GM12878 (cell line): ENCODE measurements at regions not wholly inside any gene's neighbourhood (a gene's known extent, or its start where the extent isn't known, plus 50 kb on each side); places are given as distances from the start of the nearest gene placed in this dataset.

ENCODE experiments used
- ATAC-seq: fragments of 200-7000 bp; cut with Tn5 transposase; 3 replicates; pipeline ENCODE4 v1.9.1; 2020; ENCODE audit warnings: mild to moderate bottlenecking, moderate library complexity
- BruUV-seq: library from RNA; stranded (reverse); fragments of 400-500 nt; replicated peaks from 2 replicates; lab custom pipeline; 2021; lab: Mats Ljungman, UMichigan
- CTCF ChIA-PET: fragments of 300-600 bp; sonication (Branson Sonifier 250); formaldehyde crosslinking; extraction: SDS; loops from one replicate; lab custom pipeline; 2021; ENCODE audit warnings: inconsistent platforms; lab: Yijun Ruan, JAX
- POLR2A ChIA-PET: fragments of 350-600 bp; formaldehyde crosslinking; extraction: SDS; loops from one replicate; lab custom pipeline; 2021; ENCODE audit warnings: inconsistent platforms; lab: Charles Lee
- RAD21 ChIA-PET: fragments of 300-600 bp; sonication (Branson Sonifier 250); formaldehyde crosslinking; loops from one replicate; lab custom pipeline; 2023; ENCODE audit warnings: antibody characterized with exemption; ENCODE audit not compliant: unreplicated experiment; lab: Charles Lee
- SMC1A ChIA-PET: fragments of 300-600 bp; sonication (Branson Sonifier 250); formaldehyde crosslinking; loops from one replicate; lab custom pipeline; 2023; ENCODE audit not compliant: unreplicated experiment, uncharacterized antibody; lab: Charles Lee
- DNase-seq: peaks from one replicate; pipeline ENCODE4 v3.0.0-alpha.2; 2011; ENCODE audit warnings: low read depth, low spot score
- FAIRE-seq: peaks from 3 replicates; lab custom pipeline; 2011; peaks lifted over from hg19 to GRCh38; lab: Jason Lieb, UNC
- H2AFZ ChIP-seq: 2 replicates; pipeline ENCODE4 v1.6.0; 2011; ENCODE audit warnings: low read depth, low read length, control low read depth; ENCODE audit not compliant: control insufficient read depth
- H3K27ac ChIP-seq: 2 replicates; pipeline ENCODE4 v1.5.1; 2011; ENCODE audit warnings: control low read depth; ENCODE audit not compliant: control insufficient read depth, insufficient read depth
- H3K27me3 ChIP-seq, 2 experiments: replicated peaks in 1 of 2; 2 replicates each; pipeline versions ENCODE4 v1.6.0 to v1.6.1; 2011; ENCODE audit warnings: low read length in 1 of 2; ENCODE audit not compliant: control insufficient read depth in 2 of 2, insufficient read depth in 2 of 2
- H3K36me3 ChIP-seq, 2 experiments: 2 replicates each; pipeline ENCODE4 v1.5.1; 2011; ENCODE audit warnings: low read length in 1 of 2; ENCODE audit not compliant: control insufficient read depth in 2 of 2, insufficient read depth in 2 of 2
- H3K4me1 ChIP-seq: 2 replicates; pipeline ENCODE4 v1.6.1; 2011; ENCODE audit warnings: mild to moderate bottlenecking, low read length, moderate library complexity, mixed read lengths; ENCODE audit not compliant: control insufficient read depth, insufficient read depth
- H3K4me2 ChIP-seq: 2 replicates; pipeline ENCODE4 v1.6.0; 2011; ENCODE audit warnings: control low read depth; ENCODE audit not compliant: control insufficient read depth, insufficient read depth
- H3K4me3 ChIP-seq: fragments of 200-600 bp; sonication (generic); 2 replicates; pipeline ENCODE4 v1.5.1; 2016
- H3K79me2 ChIP-seq: 2 replicates; pipeline ENCODE4 v1.6.0; 2011; ENCODE audit warnings: low read length; ENCODE audit not compliant: control insufficient read depth, insufficient read depth
- H3K9ac ChIP-seq: 2 replicates; pipeline ENCODE4 v1.8.0; 2011; ENCODE audit warnings: low read length, control low read depth, mixed read lengths; ENCODE audit not compliant: control insufficient read depth, insufficient read depth
- H3K9me3 ChIP-seq: replicated peaks from 3 replicates; pipeline ENCODE4 v1.5.1; 2011; ENCODE audit warnings: mild to moderate bottlenecking, low read length; ENCODE audit not compliant: control insufficient read depth, insufficient read depth
- H4K20me1 ChIP-seq: 2 replicates; pipeline ENCODE4 v1.6.0; 2011; ENCODE audit not compliant: control insufficient read depth, insufficient read depth
- CBFB ChIP-seq: IDR thresholded peaks from 2 replicates; pipeline ENCODE4 v1.6.1; 2016; ENCODE audit warnings: antibody characterized with exemption, low read depth
- CHD1 ChIP-seq: IDR thresholded peaks from 2 replicates; pipeline ENCODE4 v1.6.1; 2012; ENCODE audit warnings: low read depth, low read length, improper control_type of control experiment
- MXI1 ChIP-seq: fragments of 150-350 bp; IDR thresholded peaks from 2 replicates; pipeline ENCODE4 v1.6.1; 2011; ENCODE audit warnings: low read depth, mild to moderate bottlenecking, inconsistent platforms, low read length, improper control_type of control experiment
- NFYB ChIP-seq: IDR thresholded peaks from 2 replicates; pipeline ENCODE4 v1.6.1; 2011; ENCODE audit warnings: low read depth, mild to moderate bottlenecking, low read length, improper control_type of control experiment, moderate library complexity; ENCODE audit not compliant: insufficient read depth
- NR2F1 ChIP-seq: fragments of 450-650 bp; conservative IDR thresholded peaks from 2 replicates; pipeline ENCODE4 v1.6.1; 2017; ENCODE audit warnings: mild to moderate bottlenecking
- NRF1 ChIP-seq: conservative IDR thresholded peaks from 2 replicates; pipeline ENCODE4 v1.6.1; 2011; ENCODE audit warnings: mild to moderate bottlenecking, low read depth, low read length, improper control_type of control experiment
- RB1 ChIP-seq: fragments of 450-650 bp; formaldehyde crosslinking; IDR thresholded peaks from 2 replicates; pipeline ENCODE4 v1.6.1; 2017; ENCODE audit warnings: mild to moderate bottlenecking, borderline replicate concordance
- RELA ChIP-seq: fragments of 450-650 bp; IDR thresholded peaks from 2 replicates; pipeline ENCODE4 v1.8.0; 2014; ENCODE audit warnings: borderline replicate concordance; ENCODE audit not compliant: partially characterized antibody
- SUZ12 ChIP-seq: fragments of 200-600 bp; sonication (generic); IDR thresholded peaks from one replicate; pipeline ENCODE4 v1.6.1; 2018; ENCODE audit warnings: antibody characterized with exemption, mild to moderate bottlenecking; ENCODE audit not compliant: unreplicated experiment
- TAF1 ChIP-seq: IDR thresholded peaks from 2 replicates; pipeline ENCODE4 v1.6.1; 2011; ENCODE audit warnings: mild to moderate bottlenecking, low read depth, low read length, borderline replicate concordance
- TCF7 ChIP-seq: IDR thresholded peaks from 2 replicates; pipeline ENCODE4 v1.6.1; 2014; ENCODE audit warnings: antibody characterized with exemption, borderline replicate concordance
- ZZZ3 ChIP-seq: IDR thresholded peaks from 2 replicates; pipeline ENCODE4 v1.6.1; 2011; ENCODE audit warnings: low read depth; ENCODE audit not compliant: control insufficient read depth, insufficient read length
- WGBS: methylation state at CpG from one replicate; pipeline ENCODE4 v1.1.6; 2016; ENCODE audit warnings: low lambda C conversion rate; ENCODE audit not compliant: insufficient replicate concordance, insufficient coverage; ENCODE audit errors: missing lambda C conversion rate; 5-methylcytosine and 5-hydroxymethylcytosine counted together
- in situ Hi-C: fragments of 300-500 bp; cut with MboI; formaldehyde crosslinking; loops from 9 replicates; pipeline ENCODE4 v1.14.3; 2018; ENCODE audit warnings: mixed read lengths
- intact Hi-C: fragments of 100-400 bp; cut with micrococcal nuclease; formaldehyde crosslinking; loops from one replicate; pipeline ENCODE4 v1.14.2; 2022; ENCODE audit not compliant: unreplicated experiment
- TF ChIP-seq, protein P1 (sequence below): IDR thresholded peaks from 2 replicates; pipeline ENCODE4 v1.6.1; 2012; ENCODE audit warnings: low read depth, low read length, improper control_type of control experiment
- TF ChIP-seq, protein P2 (sequence below): fragments of 450-650 bp; IDR thresholded peaks from 2 replicates; pipeline ENCODE4 v1.6.1; 2017; ENCODE audit warnings: mild to moderate bottlenecking, moderate library complexity

DNA sequence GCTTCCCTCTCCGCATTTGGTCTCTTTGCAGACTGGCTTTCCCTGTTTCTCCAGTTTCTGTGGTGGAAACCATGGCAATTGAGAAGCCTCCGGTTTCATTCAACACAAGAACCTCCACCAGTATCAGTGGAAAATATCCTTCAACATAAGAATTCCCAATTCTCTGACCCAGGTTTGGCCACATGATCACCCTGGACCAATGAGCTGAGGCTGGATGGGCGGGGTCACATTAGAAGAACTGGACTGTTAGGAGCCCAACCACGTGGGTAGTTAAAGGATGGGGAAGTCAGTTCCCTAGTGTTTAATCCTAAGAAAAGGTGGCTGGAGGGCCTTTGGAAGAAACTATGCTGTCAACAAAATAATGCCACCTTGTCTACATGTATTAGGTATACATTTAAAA lies 336.3 kb downstream of the DMRT2 start:
- CTCF ChIA-PET = interaction anchor here (1.0 to 1.6 kb wide), 3 partner anchors 10 to 51 kb away, joined by 3 to 6 read pairs (median 4); no protein-coding TSS in a partner anchor
- no peaks in the 10 kb centered on the region for H3K79me2 ChIP-seq
- H3K9ac ChIP-seq = no peak overlapping the region
- H3K4me3 ChIP-seq = no peak overlapping the region
- no peak overlapping the region for H3K4me2 ChIP-seq
- no peak for FAIRE-seq
- no peaks in the 10 kb centered on the region for H3K9me3 ChIP-seq
- no peak for TF ChIP-seq TAF1
- TF ChIP-seq NFYB = peak; percentile 65
- TF ChIP-seq ZZZ3 = no peak
- ATAC-seq = no peak
- in situ Hi-C loops (no loop called here), intact Hi-C loops (no loop called here)
- DNase-seq = no peak
- no peak overlapping the region for H3K27ac ChIP-seq
- WGBS = 24% methylated on average over 4 of the region's 4 CpGs
- POLR2A ChIA-PET = no interaction called here
- no peaks in the 10 kb centered on the region for H4K20me1 ChIP-seq
- no TSS peak for BruUV-seq
- H2AFZ ChIP-seq = no peak overlapping the region
- no peaks in the 10 kb centered on the region for H3K36me3 ChIP-seq
- no peaks in the 10 kb centered on the region for H3K4me1 ChIP-seq
- H3K27me3 ChIP-seq = no peaks in the 10 kb centered on the region
- RAD21 ChIA-PET = no interaction called here
- SMC1A ChIA-PET = interaction anchor here (1.1 to 1.3 kb wide), 2 partner anchors 14 to 310 kb away, joined by 3 to 4 read pairs; no protein-coding TSS in a partner anchor

DNA sequence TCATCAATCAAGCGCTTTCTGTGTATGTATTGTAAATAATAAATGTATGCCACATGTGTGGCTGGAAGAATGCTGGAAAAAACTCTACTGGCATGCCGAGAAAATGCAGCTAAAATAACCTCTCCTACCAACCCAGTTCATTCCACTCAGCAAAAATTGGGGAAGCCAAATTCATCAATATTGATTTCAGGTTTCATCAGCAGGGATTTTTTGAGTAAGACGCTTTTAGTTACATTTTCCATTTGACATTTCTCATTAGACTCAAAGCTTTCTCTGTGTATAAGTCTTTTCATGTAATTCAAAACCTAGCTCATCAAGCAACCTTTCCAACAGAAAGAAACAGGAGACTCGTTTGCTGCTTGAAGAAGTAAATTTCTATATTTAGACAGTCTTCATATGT lies 338.1 kb downstream of the DMRT2 start:
- ChIA-PET CTCF (no interaction called here), POLR2A (no interaction called here), RAD21 (interaction anchor here (0.8 kb wide), 1 partner anchor 118 kb away, joined by 3 read pairs; no protein-coding TSS in a partner anchor), SMC1A (interaction anchor here (0.6 to 2.0 kb wide), 4 partner anchors 9 to 553 kb away, joined by 3 to 7 read pairs (median 4); no protein-coding TSS in a partner anchor)
- H4K20me1 ChIP-seq = no peaks in the 10 kb centered on the region
- no peaks in the 10 kb centered on the region for H3K4me1 ChIP-seq
- BruUV-seq = no TSS peak
- DNase-seq (no peak), ATAC-seq (no peak), FAIRE-seq (no peak)
- H3K9me3 ChIP-seq = no peaks in the 10 kb centered on the region
- intact Hi-C loops = no loop called here
- H3K36me3 ChIP-seq = no peaks in the 10 kb centered on the region
- H3K4me2 ChIP-seq = no peak overlapping the region
- H3K27ac ChIP-seq = no peak overlapping the region
- H2AFZ ChIP-seq = no peak overlapping the region
- WGBS = 1% methylated on average over 4 of the region's 4 CpGs
- no peak overlapping the region for H3K4me3 ChIP-seq
- in situ Hi-C loops = no loop called here
- no peaks in the 10 kb centered on the region for H3K27me3 ChIP-seq
- no peaks in the 10 kb centered on the region for H3K79me2 ChIP-seq
- no peak overlapping the region for H3K9ac ChIP-seq
- TF ChIP-seq MXI1 = no peak
- TF ChIP-seq NRF1 = no peak
- TF ChIP-seq, protein P1, sequence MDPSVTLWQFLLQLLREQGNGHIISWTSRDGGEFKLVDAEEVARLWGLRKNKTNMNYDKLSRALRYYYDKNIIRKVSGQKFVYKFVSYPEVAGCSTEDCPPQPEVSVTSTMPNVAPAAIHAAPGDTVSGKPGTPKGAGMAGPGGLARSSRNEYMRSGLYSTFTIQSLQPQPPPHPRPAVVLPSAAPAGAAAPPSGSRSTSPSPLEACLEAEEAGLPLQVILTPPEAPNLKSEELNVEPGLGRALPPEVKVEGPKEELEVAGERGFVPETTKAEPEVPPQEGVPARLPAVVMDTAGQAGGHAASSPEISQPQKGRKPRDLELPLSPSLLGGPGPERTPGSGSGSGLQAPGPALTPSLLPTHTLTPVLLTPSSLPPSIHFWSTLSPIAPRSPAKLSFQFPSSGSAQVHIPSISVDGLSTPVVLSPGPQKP = no peak
- TF ChIP-seq RB1 = no peak
- TF ChIP-seq TCF7 = no peak
- no peak for TF ChIP-seq NR2F1
- no peak for TF ChIP-seq CHD1
- no peak for TF ChIP-seq SUZ12
- TF ChIP-seq RELA = no peak
- TF ChIP-seq, protein P2, sequence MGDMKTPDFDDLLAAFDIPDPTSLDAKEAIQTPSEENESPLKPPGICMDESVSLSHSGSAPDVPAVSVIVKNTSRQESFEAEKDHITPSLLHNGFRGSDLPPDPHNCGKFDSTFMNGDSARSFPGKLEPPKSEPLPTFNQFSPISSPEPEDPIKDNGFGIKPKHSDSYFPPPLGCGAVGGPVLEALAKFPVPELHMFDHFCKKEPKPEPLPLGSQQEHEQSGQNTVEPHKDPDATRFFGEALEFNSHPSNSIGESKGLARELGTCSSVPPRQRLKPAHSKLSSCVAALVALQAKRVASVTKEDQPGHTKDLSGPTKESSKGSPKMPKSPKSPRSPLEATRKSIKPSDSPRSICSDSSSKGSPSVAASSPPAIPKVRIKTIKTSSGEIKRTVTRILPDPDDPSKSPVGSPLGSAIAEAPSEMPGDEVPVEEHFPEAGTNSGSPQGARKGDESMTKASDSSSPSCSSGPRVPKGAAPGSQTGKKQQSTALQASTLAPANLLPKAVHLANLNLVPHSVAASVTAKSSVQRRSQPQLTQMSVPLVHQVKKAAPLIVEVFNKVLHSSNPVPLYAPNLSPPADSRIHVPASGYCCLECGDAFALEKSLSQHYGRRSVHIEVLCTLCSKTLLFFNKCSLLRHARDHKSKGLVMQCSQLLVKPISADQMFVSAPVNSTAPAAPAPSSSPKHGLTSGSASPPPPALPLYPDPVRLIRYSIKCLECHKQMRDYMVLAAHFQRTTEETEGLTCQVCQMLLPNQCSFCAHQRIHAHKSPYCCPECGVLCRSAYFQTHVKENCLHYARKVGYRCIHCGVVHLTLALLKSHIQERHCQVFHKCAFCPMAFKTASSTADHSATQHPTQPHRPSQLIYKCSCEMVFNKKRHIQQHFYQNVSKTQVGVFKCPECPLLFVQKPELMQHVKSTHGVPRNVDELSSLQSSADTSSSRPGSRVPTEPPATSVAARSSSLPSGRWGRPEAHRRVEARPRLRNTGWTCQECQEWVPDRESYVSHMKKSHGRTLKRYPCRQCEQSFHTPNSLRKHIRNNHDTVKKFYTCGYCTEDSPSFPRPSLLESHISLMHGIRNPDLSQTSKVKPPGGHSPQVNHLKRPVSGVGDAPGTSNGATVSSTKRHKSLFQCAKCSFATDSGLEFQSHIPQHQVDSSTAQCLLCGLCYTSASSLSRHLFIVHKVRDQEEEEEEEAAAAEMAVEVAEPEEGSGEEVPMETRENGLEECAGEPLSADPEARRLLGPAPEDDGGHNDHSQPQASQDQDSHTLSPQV = no peak
- TF ChIP-seq CBFB = no peak
